Caco-2 (cell line): ENCODE measurements at regions not wholly inside any gene's neighbourhood (a gene's known extent, or its start where the extent isn't known, plus 50 kb on each side); places are given as distances from the start of the nearest gene placed in this dataset.

Source experiments
- BruUV-seq: library from RNA; stranded (reverse); fragments of 400-500 nt; replicated peaks from 2 replicates; lab custom pipeline; 2021; lab: Mats Ljungman, UMichigan
- CTCF ChIA-PET: fragments of 300-600 bp; sonication (Branson Sonifier 250); formaldehyde crosslinking; loops from one replicate; lab custom pipeline; 2022; ENCODE audit warnings: antibody characterized with exemption; lab: Charles Lee
- POLR2A ChIA-PET: fragments of 300-600 bp; sonication (Branson Sonifier 250); formaldehyde crosslinking; loops from one replicate; lab custom pipeline; 2022; ENCODE audit warnings: antibody characterized with exemption; lab: Charles Lee
- DNase-seq, 2 experiments: peaks; one replicate each; pipeline versions ENCODE4 v3.0.0 to v3.0.0-alpha.2; 2020 to 2022
- H3K27me3 ChIP-seq: replicated peaks from 2 replicates; pipeline ENCODE4 v1.6.0; 2011; ENCODE audit warnings: low read length; ENCODE audit not compliant: control insufficient read depth, insufficient read depth
- H3K36me3 ChIP-seq: 2 replicates; pipeline ENCODE4 v1.5.1; 2011; ENCODE audit warnings: low read length; ENCODE audit not compliant: control insufficient read depth, insufficient read depth
- H3K4me1 ChIP-seq: fragments of 250-450 bp; sonication (Bioruptor Pico); 2 replicates; pipeline ENCODE4 v1.5.1; 2020; ENCODE audit warnings: mild to moderate bottlenecking
- H3K4me3 ChIP-seq: 2 replicates; pipeline ENCODE4 v1.5.1; 2011; ENCODE audit warnings: low read depth, mild to moderate bottlenecking, control low read depth, low read length
- H3K9me3 ChIP-seq: fragments of 250-450 bp; sonication (Bioruptor Pico); 2 replicates; pipeline ENCODE4 v1.5.1; 2020; ENCODE audit warnings: mild to moderate bottlenecking, moderate library complexity
- H3K27ac Mint-ChIP-seq: one replicate; pipeline ENCODE4 v1.8.0; 2022; ENCODE audit warnings: mixed read lengths; ENCODE audit not compliant: unreplicated experiment
- H3K27me3 Mint-ChIP-seq: one replicate; pipeline ENCODE4 v1.8.0; 2022; ENCODE audit warnings: mixed read lengths; ENCODE audit not compliant: insufficient read depth, unreplicated experiment
- H3K36me3 Mint-ChIP-seq: one replicate; pipeline ENCODE4 v1.8.0; 2022; ENCODE audit warnings: mild to moderate bottlenecking, mixed read lengths; ENCODE audit not compliant: insufficient read depth, unreplicated experiment
- H3K4me1 Mint-ChIP-seq: one replicate; pipeline ENCODE4 v1.8.0; 2022; ENCODE audit warnings: low read depth, mixed read lengths; ENCODE audit not compliant: unreplicated experiment
- H3K4me3 Mint-ChIP-seq: one replicate; pipeline ENCODE4 v1.8.0; 2022; ENCODE audit warnings: mild to moderate bottlenecking, moderate library complexity, mixed read lengths; ENCODE audit not compliant: unreplicated experiment
- H3K9me3 Mint-ChIP-seq: one replicate; pipeline ENCODE4 v1.8.0; 2022; ENCODE audit warnings: mixed read lengths; ENCODE audit not compliant: unreplicated experiment
- intact Hi-C: fragments of 100-400 bp; cut with micrococcal nuclease; formaldehyde crosslinking; loops from one replicate; pipeline ENCODE4 v1.10.0; 2022; ENCODE audit not compliant: unreplicated experiment
- TF ChIP-seq, protein P1 (sequence below), 2 experiments: fragments of 200-600 bp in 1 of 2; IDR thresholded peaks; 1 replicate in 1 of 2; 2 replicates in 1 of 2; pipeline versions ENCODE4 v1.5.1 to v1.8.0; 2011 to 2022; ENCODE audit warnings: antibody characterized with exemption in 1 of 2, control low read depth in 1 of 2, inconsistent platforms in 1 of 2, low read depth in 1 of 2, low read length in 1 of 2, mild to moderate bottlenecking in 1 of 2, moderate library complexity in 1 of 2; ENCODE audit not compliant: insufficient read depth in 1 of 2, severe bottlenecking in 1 of 2, unreplicated experiment in 1 of 2

DNA sequence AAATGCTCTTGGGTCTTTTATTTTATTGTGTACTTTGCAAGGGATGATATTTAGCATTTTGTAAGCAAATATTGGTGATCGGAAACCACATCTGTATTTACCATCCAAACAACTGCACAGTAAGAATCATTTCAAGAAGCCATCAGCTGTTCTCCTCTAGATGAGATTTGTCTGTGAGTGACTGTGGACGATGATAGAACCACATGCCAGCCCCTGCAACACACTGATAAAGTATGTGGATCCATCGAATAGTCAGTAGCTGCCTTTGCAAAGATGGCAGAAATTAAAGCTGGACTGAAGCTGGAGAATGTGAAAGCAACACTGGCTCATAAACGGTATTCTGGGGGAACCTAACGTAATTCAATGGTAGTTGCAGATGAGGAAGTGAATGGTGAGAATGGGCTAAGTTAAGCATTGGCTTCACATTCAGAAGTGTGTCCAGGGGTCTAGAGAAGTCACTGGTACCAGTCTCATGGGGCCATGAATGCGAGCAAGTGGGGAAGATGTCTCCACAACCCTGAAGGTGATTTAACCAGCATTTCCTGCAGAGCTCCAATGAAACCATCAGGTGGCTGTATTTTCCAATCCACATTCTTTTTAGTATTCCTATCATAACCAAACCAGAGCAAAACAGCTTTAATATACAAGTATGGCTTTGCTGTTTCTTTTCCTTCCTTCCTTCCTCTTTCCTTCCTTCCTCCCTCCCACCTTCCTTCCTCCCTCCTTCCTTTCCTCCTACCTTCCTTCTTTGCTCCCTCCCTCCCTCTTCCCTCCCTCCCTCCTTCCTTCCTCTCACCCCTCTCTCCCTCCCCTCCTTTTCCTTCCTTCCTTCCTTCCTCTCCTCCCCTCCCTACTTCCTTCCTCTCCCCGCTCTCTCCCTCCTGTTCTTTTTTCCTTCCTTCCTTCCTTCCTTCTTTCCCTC is 169.4 kb downstream of the ABCA8 start:
- TF ChIP-seq, protein P1, sequence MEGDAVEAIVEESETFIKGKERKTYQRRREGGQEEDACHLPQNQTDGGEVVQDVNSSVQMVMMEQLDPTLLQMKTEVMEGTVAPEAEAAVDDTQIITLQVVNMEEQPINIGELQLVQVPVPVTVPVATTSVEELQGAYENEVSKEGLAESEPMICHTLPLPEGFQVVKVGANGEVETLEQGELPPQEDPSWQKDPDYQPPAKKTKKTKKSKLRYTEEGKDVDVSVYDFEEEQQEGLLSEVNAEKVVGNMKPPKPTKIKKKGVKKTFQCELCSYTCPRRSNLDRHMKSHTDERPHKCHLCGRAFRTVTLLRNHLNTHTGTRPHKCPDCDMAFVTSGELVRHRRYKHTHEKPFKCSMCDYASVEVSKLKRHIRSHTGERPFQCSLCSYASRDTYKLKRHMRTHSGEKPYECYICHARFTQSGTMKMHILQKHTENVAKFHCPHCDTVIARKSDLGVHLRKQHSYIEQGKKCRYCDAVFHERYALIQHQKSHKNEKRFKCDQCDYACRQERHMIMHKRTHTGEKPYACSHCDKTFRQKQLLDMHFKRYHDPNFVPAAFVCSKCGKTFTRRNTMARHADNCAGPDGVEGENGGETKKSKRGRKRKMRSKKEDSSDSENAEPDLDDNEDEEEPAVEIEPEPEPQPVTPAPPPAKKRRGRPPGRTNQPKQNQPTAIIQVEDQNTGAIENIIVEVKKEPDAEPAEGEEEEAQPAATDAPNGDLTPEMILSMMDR (IDR thresholded peaks at IDR 0.05; ENCODE audit: insufficient read depth in 1 of 2, low read depth in 1 of 2, low read length in 1 of 2, severe bottlenecking in 1 of 2, unreplicated experiment in 1 of 2), result no peak
- no peaks in the 10 kb centered on the region for H3K27me3 Mint-ChIP-seq
- no peaks in the 10 kb centered on the region for H3K9me3 Mint-ChIP-seq
- no peaks in the 10 kb centered on the region for H3K36me3 ChIP-seq
- POLR2A ChIA-PET, result no interaction called here
- CTCF ChIA-PET, result no interaction called here
- peaks cover 4% of the 10 kb centered on the region for H3K36me3 Mint-ChIP-seq
- no peaks in the 10 kb centered on the region for H3K9me3 ChIP-seq
- BruUV-seq, result no TSS peak
- H3K27me3 ChIP-seq, result no peaks in the 10 kb centered on the region; the same call in 1 of the 2 replicates
- no peak overlapping the region for H3K27ac Mint-ChIP-seq
- no peaks in the 10 kb centered on the region for H3K4me1 Mint-ChIP-seq
- intact Hi-C loops, result no loop called here
- H3K4me1 ChIP-seq, result peaks cover 9% of the 10 kb centered on the region
- DNase-seq, result no peak
- H3K4me3 ChIP-seq, result no peak overlapping the region
- no peak overlapping the region for H3K4me3 Mint-ChIP-seq

DNA sequence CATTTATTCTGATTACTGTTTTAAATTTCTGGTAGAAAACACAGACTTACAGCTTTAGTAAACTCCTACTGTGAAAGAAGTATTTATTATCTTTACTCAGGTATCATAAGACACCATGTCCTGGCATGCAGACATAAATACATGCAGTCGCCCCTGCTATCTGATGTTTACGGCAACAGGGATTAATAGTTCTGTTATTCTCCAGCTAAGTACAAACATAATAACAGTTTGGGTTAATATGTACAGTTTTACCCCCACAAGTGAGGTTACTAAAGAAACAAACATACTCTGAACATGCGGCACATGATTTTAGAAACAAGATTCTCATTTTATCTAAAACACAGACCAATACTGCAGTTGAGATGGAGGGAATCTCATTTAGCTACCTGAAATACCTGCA is 170.8 kb downstream of the ABCA8 start:
- Mint-ChIP-seq H3K27ac (no peak overlapping the region), H3K36me3 (no peaks in the 10 kb centered on the region), H3K4me3 (no peak overlapping the region), H3K4me1 (no peaks in the 10 kb centered on the region), H3K9me3 (no peaks in the 10 kb centered on the region), H3K27me3 (no peaks in the 10 kb centered on the region)
- CTCF ChIA-PET, result no interaction called here
- no peak overlapping the region for H3K4me3 ChIP-seq
- no peaks in the 10 kb centered on the region for H3K36me3 ChIP-seq
- peaks cover 9% of the 10 kb centered on the region for H3K4me1 ChIP-seq
- no peaks in the 10 kb centered on the region for H3K9me3 ChIP-seq
- intact Hi-C loops, result no loop called here
- TF ChIP-seq, protein P1 (IDR thresholded peaks at IDR 0.05; ENCODE audit: insufficient read depth in 1 of 2, low read depth in 1 of 2, low read length in 1 of 2, severe bottlenecking in 1 of 2, unreplicated experiment in 1 of 2), result no peak
- DNase-seq, result no peak
- no TSS peak for BruUV-seq
- POLR2A ChIA-PET, result no interaction called here
- no peaks in the 10 kb centered on the region; the same call in 1 of the 2 replicates for H3K27me3 ChIP-seq

DNA sequence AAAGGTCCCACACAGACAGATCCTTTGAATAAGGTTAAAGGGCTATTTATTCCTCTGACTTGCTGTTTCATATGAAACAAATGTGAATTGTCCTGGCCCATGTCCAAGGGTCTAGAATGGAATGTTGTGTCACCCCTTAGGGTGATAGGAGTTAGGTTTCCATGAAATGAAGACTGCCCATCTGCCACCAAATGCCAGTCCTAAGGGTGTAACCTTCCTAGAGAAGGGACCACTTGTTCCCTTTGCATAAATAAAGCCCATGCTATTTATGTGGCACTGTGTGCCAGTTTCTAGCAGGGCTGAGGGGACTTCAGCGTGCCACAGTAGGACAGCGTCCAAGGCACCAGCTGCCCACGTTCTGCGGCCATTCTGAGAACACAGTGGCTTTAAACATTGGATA is 171.3 kb downstream of the ABCA8 start:
- no peaks in the 10 kb centered on the region for H3K36me3 Mint-ChIP-seq
- DNase-seq, result no peak
- H3K27ac Mint-ChIP-seq, result no peak overlapping the region
- no peaks in the 10 kb centered on the region for H3K9me3 Mint-ChIP-seq
- Histone ChIP-seq H3K4me3 (no peak overlapping the region), H3K27me3 (no peaks in the 10 kb centered on the region; the same call in 1 of the 2 replicates), H3K36me3 (no peaks in the 10 kb centered on the region), H3K4me1 (peaks cover 14% of the 10 kb centered on the region), H3K9me3 (no peaks in the 10 kb centered on the region)
- ChIA-PET CTCF (no interaction called here), POLR2A (no interaction called here)
- TF ChIP-seq, protein P1 (IDR thresholded peaks at IDR 0.05; ENCODE audit: insufficient read depth in 1 of 2, low read depth in 1 of 2, low read length in 1 of 2, severe bottlenecking in 1 of 2, unreplicated experiment in 1 of 2), result no peak
- H3K27me3 Mint-ChIP-seq, result no peaks in the 10 kb centered on the region
- no peak overlapping the region for H3K4me3 Mint-ChIP-seq
- BruUV-seq, result no TSS peak
- intact Hi-C loops, result no loop called here
- no peaks in the 10 kb centered on the region for H3K4me1 Mint-ChIP-seq
